HG03442 (cell line): ENCODE measurements at regions not wholly inside any gene's neighbourhood (a gene's known extent, or its start where the extent isn't known, plus 50 kb on each side); places are given as distances from the start of the nearest gene placed in this dataset.

Experiments used
- ATAC-seq: cut with Tn5 transposase; IDR thresholded peaks from one replicate; pipeline ENCODE4 v1.9.1; 2021; ENCODE audit warnings: mild to moderate bottlenecking, moderate library complexity; ENCODE audit not compliant: unreplicated experiment

DNA sequence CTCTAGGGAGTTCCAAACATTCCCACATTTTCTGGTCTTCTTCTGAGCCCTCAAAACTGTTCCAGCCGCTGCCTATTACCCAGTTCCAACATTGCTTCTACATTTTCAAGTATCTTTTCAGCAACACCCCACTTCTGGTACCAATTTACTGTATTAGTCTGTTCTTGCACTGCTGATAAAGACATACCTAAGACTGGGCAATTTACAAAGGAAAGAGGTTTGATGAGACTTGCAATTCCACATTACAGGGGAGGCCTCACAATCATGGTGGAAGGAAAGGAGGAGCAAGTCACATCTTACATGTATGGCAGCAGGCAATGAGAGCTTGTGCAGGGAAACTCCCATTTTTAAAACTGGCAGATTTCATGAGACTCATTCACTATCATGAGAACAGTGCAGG is 629.1 kb upstream of the NR2F2 start:
- no peak for ATAC-seq

DNA sequence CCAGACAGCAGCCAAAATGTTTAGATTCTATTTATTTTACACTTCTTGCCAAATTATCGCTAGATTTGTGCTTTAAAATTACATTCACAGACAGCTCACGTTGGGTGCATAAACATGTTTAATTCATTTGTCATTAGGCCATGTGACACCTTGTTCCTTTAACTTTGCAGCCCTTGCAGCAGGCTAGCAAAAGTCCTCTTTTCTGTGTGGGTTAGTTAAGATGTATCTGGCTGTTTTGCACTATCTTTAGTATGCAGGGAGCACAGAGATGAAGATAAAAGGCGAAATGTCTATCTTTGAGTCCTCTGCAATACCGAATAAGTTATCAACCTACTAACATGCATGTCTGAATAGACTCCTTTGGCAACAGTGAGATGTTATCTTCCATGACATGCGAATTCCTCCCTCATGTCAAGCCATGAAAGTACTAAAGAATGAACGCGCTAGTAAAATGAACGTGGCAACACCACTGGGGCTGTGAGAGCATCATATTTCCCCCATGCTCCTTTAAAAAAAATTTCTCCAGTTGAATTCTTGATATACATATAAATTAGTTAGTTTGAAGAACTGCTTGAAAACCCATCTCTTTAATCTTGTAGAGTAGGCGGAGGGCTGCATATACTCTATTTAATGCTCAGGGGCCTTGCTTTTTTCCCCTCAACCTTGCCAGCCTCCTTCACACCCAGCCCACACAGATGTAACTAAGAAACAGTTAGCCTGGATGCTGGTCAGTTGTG is 620.4 kb upstream of the NR2F2 start:
- ATAC-seq: no peak

- no peak for ATAC-seq
Observed at GRCh38 chr15:95712785-95713184, 617.7 kb upstream of the NR2F2 start.

DNA sequence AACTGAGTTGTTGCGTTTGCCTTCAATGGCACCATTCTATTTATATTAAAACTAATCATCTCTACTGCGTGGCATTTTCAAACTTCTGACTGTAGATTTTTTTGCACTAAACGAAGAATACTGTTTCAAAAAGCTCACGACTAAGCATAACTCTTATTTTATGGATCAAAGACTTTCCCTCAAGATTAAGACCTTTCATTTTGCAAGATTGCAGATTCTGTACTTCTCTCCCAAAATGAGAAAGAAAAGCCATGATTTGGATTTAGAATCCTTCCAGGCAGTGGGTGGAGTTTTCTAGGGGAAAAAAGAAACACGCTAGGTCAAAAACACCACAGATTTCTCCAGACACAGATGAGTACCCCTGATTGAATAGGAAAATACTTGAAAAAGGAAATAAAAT is 617.2 kb upstream of the NR2F2 start:
- ATAC-seq: no peak

- no peak for ATAC-seq
Observed at GRCh38 chr15:95715116-95715903, 615.2 kb upstream of the NR2F2 start.

DNA sequence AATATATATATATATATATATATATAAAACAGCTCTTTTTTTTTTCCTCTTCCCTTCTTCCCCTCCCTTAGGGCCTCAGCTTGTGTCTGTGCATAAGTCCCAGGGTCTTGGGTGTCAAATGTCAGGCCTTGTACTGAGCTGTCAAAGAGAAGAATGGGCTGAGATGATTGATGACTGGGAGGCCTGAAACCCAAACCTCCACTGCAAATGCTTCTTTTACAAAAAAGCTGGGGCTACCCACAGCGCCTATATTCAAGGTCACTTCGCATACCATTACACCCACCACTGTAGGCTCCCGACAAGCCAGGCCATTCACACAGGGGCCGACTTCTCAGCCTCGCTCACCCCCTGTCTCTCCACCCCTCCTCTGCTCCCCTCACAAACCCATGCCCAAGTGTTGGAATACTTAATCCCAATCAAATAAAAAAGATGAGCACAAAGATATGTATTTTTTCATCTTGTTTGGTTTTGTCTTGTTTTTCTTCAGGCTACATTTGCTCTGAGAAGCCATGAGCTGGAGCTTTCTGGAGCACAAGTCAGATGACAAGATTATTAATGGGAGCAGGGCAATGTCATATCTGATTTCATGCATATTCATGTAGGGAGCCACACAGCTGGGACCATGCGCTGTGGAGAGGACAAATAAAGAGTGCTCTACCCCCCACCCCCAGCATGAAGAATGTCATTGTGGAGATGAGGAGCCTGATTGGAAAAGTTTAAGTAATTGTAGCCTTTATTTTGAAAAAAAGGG is 614.4 kb upstream of the NR2F2 start:
- ATAC-seq: no peak

DNA sequence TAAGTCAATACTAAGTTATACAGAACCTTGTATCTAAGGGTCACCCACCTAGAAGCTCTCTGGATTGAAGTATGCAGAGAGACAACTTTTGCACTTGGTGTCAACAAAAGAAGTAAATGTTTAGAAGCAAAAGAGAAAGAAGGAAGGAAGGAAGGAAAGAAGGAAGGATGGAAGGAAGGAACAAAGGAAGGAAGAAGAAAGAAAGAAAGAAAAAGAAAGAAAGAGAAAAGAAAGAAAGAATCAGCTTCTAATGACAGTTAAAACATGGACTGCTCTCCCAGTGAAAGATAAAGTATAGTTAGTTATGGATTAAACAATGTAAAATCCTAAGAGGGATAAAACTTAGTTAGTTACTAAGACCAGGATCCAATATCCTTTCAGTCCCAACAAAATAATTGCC is 613.8 kb upstream of the NR2F2 start:
- no peak for ATAC-seq

DNA sequence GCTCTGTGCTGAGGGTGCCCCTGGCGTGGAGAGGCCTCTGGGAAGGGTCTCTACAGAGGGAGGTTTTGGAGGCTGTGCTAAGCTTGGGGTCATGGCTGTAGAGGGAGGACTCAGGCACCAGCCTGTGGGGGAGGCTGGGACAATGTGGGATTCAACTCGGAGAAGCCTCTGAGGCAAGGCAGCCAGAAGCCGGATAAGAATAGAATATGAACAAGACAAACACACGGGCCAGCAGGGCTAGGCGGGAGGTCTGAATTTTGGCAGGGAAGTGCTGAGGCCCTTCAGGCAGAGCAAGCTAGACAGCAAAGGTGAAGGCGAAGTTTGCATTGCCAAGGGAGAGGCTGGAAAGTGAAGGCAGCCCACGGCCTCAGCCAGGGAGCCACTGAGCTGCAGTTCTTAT is 612.1 kb upstream of the NR2F2 start:
- ATAC-seq: no peak

DNA sequence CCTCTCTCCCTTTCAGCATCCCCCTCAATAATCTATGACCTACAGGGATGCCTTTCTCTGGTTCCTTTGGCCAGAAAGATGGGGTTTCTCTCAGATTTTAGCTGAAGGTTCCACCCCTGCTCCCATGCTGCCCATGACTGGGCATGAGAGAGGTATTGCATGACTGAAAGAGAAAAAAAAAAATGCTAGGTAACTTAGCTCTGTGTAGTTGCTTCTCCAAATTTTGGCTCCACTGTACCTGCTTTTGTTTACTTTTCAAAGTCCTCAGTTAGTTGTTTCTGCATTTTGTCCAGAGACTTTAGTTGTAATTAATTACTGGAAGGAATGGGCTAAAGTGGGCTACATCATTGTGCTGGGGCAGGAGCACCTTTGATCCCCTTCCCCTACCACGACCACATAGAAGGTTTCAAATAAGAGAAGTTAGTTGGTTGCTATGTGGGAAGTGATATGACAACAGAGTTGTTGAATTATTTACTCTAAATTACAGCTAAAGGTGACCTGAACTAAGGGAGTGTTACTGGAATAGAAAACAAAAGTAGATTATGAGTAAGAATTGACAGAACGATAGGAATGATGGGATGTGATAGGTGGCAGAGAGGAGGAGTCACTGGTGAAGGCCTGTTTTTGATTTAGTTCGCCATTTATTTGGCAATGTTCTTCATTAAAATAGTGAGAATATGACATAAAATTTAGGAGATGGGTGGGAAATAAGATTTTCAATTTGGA is 605.4 kb upstream of the NR2F2 start:
- no peak for ATAC-seq

- ATAC-seq: no peak
Observed at GRCh38 chr15:95726891-95727290, 603.6 kb upstream of the NR2F2 start.

DNA sequence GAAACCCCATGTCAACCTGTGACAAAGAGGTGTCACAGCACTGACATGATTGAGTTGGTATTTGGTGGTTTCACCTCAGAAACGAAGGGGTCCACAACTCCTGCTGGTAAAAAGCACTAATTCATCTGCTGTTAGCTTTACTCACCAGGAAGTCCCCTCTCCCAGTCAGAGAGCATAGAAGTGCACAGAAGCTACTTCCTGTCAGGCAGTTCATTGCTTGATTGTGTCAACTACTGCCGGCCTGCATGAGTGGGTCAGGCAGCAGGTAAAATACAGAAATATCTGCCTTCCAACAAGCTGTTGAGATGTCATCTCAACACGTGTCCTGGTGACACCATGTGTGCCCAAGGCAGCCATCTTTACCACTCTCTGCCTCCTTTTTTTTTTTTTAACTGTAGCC is 596.6 kb upstream of the NR2F2 start:
- ATAC-seq: no peak

DNA sequence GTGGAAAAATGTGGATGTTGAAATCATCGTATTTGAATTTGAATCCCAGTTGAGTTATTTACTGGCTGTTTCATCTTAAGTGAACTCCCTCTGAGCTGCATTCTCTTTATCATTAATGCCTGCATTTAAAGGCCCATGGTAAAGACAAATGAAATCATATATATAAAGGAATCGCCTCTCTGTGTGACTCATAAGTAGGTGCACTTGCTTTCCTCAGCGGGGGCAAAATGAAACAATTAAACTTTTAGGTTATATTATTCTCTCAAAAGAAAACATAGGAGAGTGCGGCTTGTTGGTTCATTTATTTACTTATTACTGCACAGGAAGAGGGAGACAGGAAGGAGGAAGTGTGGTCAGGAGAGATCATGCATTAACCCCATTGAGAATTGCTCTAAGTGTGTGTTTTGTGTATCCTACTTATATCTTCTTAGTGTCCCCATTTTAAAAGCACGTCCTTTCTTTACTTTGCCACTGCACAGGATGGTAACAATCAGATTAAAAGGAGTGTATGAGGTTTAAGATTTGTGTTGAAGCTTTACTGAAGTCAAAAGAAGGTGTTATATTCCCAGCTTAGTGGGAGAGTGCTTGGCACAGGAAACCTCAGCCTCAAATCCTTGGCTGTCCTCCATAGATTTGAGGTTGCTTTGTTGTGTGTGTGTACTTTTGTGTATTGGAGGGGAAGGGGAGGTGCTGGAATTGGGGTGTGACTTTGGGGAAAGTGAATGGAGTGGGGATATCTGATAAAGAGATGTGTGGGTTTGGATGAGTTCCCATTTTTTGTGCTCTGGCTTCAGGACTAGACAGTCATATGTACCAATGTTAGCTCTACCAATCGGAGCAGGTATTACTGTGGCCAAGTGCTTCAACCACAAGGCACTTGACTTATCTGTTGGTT is 595.8 kb upstream of the NR2F2 start:
- no peak for ATAC-seq

DNA sequence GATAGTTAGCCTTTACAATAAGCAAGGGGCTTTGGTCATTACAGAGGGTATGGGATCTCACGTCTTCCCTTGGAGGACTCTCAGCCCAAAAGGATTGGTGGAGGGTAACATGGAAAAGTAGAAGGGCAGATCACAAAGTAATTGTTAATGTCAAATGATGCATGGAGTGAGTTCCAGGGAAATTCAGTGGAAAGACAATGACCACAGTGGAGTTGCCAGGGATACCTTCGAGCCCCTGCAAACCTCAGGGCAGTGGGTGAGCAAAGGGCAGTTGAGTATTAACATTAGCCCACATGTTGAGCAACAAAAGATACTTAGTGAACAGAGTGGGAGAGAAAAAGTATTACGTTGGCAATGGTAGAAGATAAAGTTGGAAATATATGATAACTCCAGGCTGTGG is 593.4 kb upstream of the NR2F2 start:
- ATAC-seq: no peak

- ATAC-seq: no peak
Observed at GRCh38 chr15:95739131-95739530, 591.4 kb upstream of the NR2F2 start.

DNA sequence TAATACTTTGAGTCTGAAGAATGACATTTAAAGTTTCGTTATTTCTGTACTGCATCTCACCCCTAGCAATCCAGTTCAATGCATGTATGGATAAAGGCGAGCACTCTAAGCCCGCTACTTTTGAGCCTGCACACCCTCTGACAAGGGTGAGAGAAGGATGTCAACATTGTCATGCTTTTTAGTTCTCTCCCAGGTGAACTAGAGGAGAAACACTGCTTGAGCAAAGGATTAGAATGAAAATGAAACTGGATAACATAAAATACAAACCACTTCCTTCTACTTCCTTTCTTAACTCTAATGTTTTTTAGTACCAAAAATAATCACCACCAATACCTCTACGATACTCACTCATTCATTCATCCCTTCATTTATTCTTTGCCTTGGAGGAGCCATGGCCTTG is 588.7 kb upstream of the NR2F2 start:
- no peak for ATAC-seq

DNA sequence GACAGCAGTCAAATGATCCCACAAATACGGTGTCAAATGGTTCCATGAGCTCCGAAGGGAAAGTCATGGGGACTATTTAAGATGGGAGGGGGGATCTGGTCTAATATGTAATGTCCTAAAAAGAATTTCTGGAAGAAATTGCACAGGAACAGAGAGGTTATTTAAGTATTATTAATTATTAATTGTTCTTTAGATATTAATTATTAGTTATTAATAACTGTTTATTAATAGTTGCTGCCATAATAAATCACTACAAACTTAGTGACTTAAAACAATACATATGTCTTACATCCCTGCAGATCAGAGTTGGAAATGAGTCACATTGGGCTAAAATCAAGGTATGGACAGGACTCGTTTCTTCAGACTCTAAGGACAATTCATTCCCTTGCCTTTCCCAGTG is 588.2 kb upstream of the NR2F2 start:
- no peak for ATAC-seq

- ATAC-seq: no peak
Observed at GRCh38 chr15:95742836-95743235, 587.7 kb upstream of the NR2F2 start.

DNA sequence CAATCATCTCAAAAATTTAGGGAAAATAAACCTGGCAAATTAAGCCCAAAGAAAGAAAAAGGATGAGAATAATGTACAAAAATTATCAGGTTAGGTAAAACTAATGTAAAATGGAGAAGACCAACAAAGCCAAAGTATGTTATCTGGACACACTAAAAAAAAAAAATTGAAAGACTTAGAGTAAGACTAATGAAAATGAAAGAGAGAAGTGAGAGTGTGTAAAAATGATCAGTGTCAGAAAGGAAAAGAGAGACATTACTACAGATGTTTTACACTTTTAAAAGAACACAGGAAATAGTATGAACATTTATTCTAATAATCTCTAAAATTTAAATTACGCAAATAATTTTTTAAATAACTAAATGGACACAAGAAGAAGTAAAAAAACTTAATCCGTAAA is 573.3 kb upstream of the NR2F2 start:
- ATAC-seq: no peak

GRCh38 chr15:95758451-95758850 is 572.0 kb upstream of the NR2F2 start:
- no peak for ATAC-seq

DNA sequence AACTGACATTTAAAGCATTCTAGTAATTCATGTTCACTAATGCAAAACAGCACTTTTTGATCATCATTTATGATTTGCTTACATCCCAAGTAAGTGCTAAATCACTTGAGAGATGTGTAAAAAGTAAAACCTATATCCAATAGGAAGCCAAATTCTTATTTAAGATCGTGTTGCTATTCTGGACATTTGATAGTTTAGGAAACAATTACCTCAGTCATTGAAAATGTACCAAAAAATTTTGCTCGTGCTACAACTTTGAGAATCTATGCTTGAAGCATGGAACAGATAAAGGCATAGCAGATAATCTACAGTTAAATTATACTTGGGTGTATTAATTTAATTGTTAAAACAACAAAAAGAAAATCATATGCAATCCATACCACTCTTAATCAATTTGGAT is 571.6 kb upstream of the NR2F2 start:
- no peak for ATAC-seq
